GM12878 (cell line): ENCODE measurements at regions not wholly inside any gene's neighbourhood (a gene's known extent, or its start where the extent isn't known, plus 50 kb on each side); places are given as distances from the start of the nearest gene placed in this dataset.

Source experiments
- BMI1 ChIP-seq: fragments of 450-650 bp; IDR thresholded peaks from 2 replicates; pipeline ENCODE4 v1.6.1; 2016; ENCODE audit warnings: mild to moderate bottlenecking, moderate library complexity, borderline replicate concordance
- CREB1 ChIP-seq: IDR thresholded peaks from 2 replicates; pipeline ENCODE4 v1.6.1; 2012; ENCODE audit warnings: low read depth, mild to moderate bottlenecking, inconsistent platforms
- ETV6 ChIP-seq, 2 experiments: fragments of 450-650 bp in 1 of 2; IDR thresholded peaks in 1 of 2; conservative IDR thresholded peaks in 1 of 2; 2 replicates each; pipeline ENCODE4 v1.6.1; 2014; ENCODE audit warnings: antibody characterized with exemption in 1 of 2, borderline replicate concordance in 1 of 2, low read depth in 1 of 2, mild to moderate bottlenecking in 1 of 2, moderate library complexity in 1 of 2
- IRF4 ChIP-seq: IDR thresholded peaks from 2 replicates; pipeline ENCODE4 v1.6.1; 2011; ENCODE audit warnings: low read depth, low read length
- MXI1 ChIP-seq: fragments of 150-350 bp; IDR thresholded peaks from 2 replicates; pipeline ENCODE4 v1.6.1; 2011; ENCODE audit warnings: low read depth, mild to moderate bottlenecking, inconsistent platforms, low read length, improper control_type of control experiment
- NFXL1 ChIP-seq: fragments of 450-650 bp; IDR thresholded peaks from 2 replicates; pipeline ENCODE4 v1.6.1; 2017; ENCODE audit warnings: antibody characterized with exemption, mild to moderate bottlenecking, borderline replicate concordance
- NR2C2 ChIP-seq: IDR thresholded peaks from 2 replicates; pipeline ENCODE4 v1.6.1; 2011; ENCODE audit warnings: borderline replicate concordance, low read depth; ENCODE audit not compliant: control insufficient read depth, insufficient read length
- NR2F1 ChIP-seq: fragments of 450-650 bp; conservative IDR thresholded peaks from 2 replicates; pipeline ENCODE4 v1.6.1; 2017; ENCODE audit warnings: mild to moderate bottlenecking
- PAX5 ChIP-seq: IDR thresholded peaks from 2 replicates; pipeline ENCODE4 v1.6.1; 2011; ENCODE audit warnings: low read depth, low read length, borderline replicate concordance
- RCOR1 ChIP-seq: conservative IDR thresholded peaks from 2 replicates; pipeline ENCODE4 v1.6.1; 2012; ENCODE audit warnings: low read depth, low read length, improper control_type of control experiment
- STAT3 ChIP-seq: IDR thresholded peaks from 2 replicates; pipeline ENCODE4 v1.6.1; 2011; ENCODE audit warnings: low read depth, low read length, improper control_type of control experiment
- WRNIP1 ChIP-seq: IDR thresholded peaks from 2 replicates; pipeline ENCODE4 v1.6.1; 2011; ENCODE audit warnings: low read depth, low read length, improper control_type of control experiment, borderline replicate concordance
- TF ChIP-seq, protein P1 (sequence below): fragments of 150-350 bp; IDR thresholded peaks from 2 replicates; pipeline ENCODE4 v1.6.1; 2014; ENCODE audit warnings: mild to moderate bottlenecking, low read depth, low read length
- TF ChIP-seq, protein P2 (sequence below): fragments of 450-650 bp; IDR thresholded peaks from 2 replicates; pipeline ENCODE4 v1.6.1; 2014; ENCODE audit warnings: mild to moderate bottlenecking

GRCh38 chr17:63095879-63096278, 129.8 kb downstream of the TANC2 start (continued):
- TF ChIP-seq, protein P1, sequence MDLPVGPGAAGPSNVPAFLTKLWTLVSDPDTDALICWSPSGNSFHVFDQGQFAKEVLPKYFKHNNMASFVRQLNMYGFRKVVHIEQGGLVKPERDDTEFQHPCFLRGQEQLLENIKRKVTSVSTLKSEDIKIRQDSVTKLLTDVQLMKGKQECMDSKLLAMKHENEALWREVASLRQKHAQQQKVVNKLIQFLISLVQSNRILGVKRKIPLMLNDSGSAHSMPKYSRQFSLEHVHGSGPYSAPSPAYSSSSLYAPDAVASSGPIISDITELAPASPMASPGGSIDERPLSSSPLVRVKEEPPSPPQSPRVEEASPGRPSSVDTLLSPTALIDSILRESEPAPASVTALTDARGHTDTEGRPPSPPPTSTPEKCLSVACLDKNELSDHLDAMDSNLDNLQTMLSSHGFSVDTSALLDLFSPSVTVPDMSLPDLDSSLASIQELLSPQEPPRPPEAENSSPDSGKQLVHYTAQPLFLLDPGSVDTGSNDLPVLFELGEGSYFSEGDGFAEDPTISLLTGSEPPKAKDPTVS: no peak
- TF ChIP-seq, protein P2, sequence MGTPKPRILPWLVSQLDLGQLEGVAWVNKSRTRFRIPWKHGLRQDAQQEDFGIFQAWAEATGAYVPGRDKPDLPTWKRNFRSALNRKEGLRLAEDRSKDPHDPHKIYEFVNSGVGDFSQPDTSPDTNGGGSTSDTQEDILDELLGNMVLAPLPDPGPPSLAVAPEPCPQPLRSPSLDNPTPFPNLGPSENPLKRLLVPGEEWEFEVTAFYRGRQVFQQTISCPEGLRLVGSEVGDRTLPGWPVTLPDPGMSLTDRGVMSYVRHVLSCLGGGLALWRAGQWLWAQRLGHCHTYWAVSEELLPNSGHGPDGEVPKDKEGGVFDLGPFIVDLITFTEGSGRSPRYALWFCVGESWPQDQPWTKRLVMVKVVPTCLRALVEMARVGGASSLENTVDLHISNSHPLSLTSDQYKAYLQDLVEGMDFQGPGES: no peak
- TF ChIP-seq STAT3: no peak
- no peak for TF ChIP-seq ETV6 (conservative IDR thresholded peaks at IDR 0.05 in 1 of 2, IDR thresholded peaks at IDR 0.05 in 1 of 2; ENCODE audit: borderline replicate concordance in 1 of 2, low read depth in 1 of 2)
- TF ChIP-seq BMI1: no peak
- no peak for TF ChIP-seq WRNIP1
- no peak for TF ChIP-seq NR2F1
- TF ChIP-seq NR2C2: no peak
- TF ChIP-seq CREB1: no peak
- no peak for TF ChIP-seq PAX5
- no peak for TF ChIP-seq IRF4
- no peak for TF ChIP-seq NFXL1
- TF ChIP-seq RCOR1: no peak
- TF ChIP-seq MXI1: no peak
